Left lung (tissue), 4 donors: ENCODE measurements at regions not wholly inside any gene's neighbourhood (a gene's known extent, or its start where the extent isn't known, plus 50 kb on each side); places are given as distances from the start of the nearest gene placed in this dataset.

Experiments used
- ATAC-seq: fragments of 200-7000 bp; cut with Tn5 transposase; one replicate; pipeline ENCODE4 v1.9.1; 2020; ENCODE audit warnings: moderate library complexity
- DNase-seq, 4 donors: peaks; one replicate each; pipeline ENCODE4 v3.0.0-alpha.2; 2013 to 2020
- H3K27ac ChIP-seq, 2 donors: fragments of 200-600 bp; sonication (generic) in 1 of 2; one replicate each; pipeline versions ENCODE4 v1.5.0 to v1.8.0; 2020 to 2021
- H3K27me3 ChIP-seq, 2 donors: fragments of 200-600 bp; sonication (generic) in 1 of 2; one replicate each; pipeline versions ENCODE4 v1.5.0 to v1.8.0; 2020 to 2021
- H3K36me3 ChIP-seq, 2 donors: fragments of 200-600 bp; sonication (generic) in 1 of 2; one replicate each; pipeline versions ENCODE4 v1.5.0 to v1.8.0; 2020 to 2021
- H3K4me1 ChIP-seq, 2 donors: fragments of 200-600 bp; one replicate each; pipeline ENCODE4 v1.8.0; 2021
- H3K4me3 ChIP-seq, 2 donors: fragments of 200-600 bp; sonication (generic) in 1 of 2; one replicate each; pipeline versions ENCODE4 v1.5.0 to v1.8.0; 2020 to 2021; ENCODE audit warnings: mild to moderate bottlenecking in 1 of 2
- H3K9me3 ChIP-seq, 2 donors: fragments of 200-600 bp; sonication (generic) in 1 of 2; one replicate each; pipeline versions ENCODE4 v1.5.0 to v1.8.0; 2020 to 2021
- intact Hi-C, 2 donors: fragments of 100-400 bp; cut with DNase I; formaldehyde crosslinking; loops; one replicate each; pipeline versions ENCODE4 v1.11.2 to v1.14.2; 2022
- TF ChIP-seq, protein P1 (sequence below), 2 donors: fragments of 200-600 bp; sonication (generic) in 1 of 2; IDR thresholded peaks; one replicate each; pipeline versions ENCODE4 v1.5.0 to v1.8.0; 2021; ENCODE audit warnings: antibody characterized with exemption in 2 of 2
- donor health status: DM: no; HTN: yes; CAD: no.
- donor health status: DM: no; HTN: no; CAD: no.

- no peak for ATAC-seq
- Histone ChIP-seq H3K4me3 (no peak overlapping the region), H3K9me3 (no peaks in the 10 kb centered on the region), H3K4me1 (no peaks in the 10 kb centered on the region), H3K36me3 (no peaks in the 10 kb centered on the region), H3K27ac (no peak overlapping the region), H3K27me3 (no peaks in the 10 kb centered on the region)
- no peak for DNase-seq
- TF ChIP-seq, protein P1, sequence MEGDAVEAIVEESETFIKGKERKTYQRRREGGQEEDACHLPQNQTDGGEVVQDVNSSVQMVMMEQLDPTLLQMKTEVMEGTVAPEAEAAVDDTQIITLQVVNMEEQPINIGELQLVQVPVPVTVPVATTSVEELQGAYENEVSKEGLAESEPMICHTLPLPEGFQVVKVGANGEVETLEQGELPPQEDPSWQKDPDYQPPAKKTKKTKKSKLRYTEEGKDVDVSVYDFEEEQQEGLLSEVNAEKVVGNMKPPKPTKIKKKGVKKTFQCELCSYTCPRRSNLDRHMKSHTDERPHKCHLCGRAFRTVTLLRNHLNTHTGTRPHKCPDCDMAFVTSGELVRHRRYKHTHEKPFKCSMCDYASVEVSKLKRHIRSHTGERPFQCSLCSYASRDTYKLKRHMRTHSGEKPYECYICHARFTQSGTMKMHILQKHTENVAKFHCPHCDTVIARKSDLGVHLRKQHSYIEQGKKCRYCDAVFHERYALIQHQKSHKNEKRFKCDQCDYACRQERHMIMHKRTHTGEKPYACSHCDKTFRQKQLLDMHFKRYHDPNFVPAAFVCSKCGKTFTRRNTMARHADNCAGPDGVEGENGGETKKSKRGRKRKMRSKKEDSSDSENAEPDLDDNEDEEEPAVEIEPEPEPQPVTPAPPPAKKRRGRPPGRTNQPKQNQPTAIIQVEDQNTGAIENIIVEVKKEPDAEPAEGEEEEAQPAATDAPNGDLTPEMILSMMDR (IDR thresholded peaks at IDR 0.05) = no peak
- intact Hi-C loops = no loop called here
These were observed 703.8 kb downstream of the CDH8 start for GRCh38 chr16:61332461-61332860.

- ATAC-seq (no peak), DNase-seq (no peak)
- Histone ChIP-seq H3K27me3 (no peaks in the 10 kb centered on the region), H3K4me1 (no peaks in the 10 kb centered on the region), H3K27ac (no peak overlapping the region), H3K9me3 (peaks cover 0 to 3% of the 10 kb centered on the region in 2 donors), H3K36me3 (no peaks in the 10 kb centered on the region), H3K4me3 (no peak overlapping the region)
- TF ChIP-seq, protein P1 (IDR thresholded peaks at IDR 0.05) = no peak
- intact Hi-C loops = no loop called here
These were observed 712.2 kb downstream of the CDH8 start for GRCh38 chr16:61324044-61324443.

DNA sequence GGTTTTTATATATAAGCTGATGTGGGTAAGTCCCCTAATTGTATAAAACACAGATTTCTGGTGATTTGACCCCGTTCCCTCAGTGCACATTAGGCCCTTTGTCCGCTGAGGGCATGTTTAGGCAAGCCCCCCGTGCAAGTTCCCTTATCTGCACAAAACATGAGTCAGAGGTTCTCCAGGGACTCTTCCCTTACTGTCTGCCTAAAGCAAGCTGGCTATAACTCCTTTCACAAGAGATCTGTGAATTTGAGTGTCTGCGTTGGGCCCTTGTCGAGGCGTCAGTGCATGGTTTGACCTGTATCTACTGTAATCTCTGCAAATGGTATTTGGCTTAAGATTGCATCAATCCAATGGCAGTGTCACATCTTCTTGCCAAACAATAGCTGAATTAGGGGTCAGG, 712.8 kb downstream of the CDH8 start:
- TF ChIP-seq, protein P1 (IDR thresholded peaks at IDR 0.05) = no peak
- ATAC-seq (no peak), DNase-seq (no peak)
- intact Hi-C loops = no loop called here
- Histone ChIP-seq H3K4me3 (no peak overlapping the region), H3K36me3 (no peaks in the 10 kb centered on the region), H3K27ac (no peak overlapping the region), H3K4me1 (no peaks in the 10 kb centered on the region), H3K27me3 (no peaks in the 10 kb centered on the region), H3K9me3 (peaks cover 0 to 3% of the 10 kb centered on the region in 2 donors)

DNA sequence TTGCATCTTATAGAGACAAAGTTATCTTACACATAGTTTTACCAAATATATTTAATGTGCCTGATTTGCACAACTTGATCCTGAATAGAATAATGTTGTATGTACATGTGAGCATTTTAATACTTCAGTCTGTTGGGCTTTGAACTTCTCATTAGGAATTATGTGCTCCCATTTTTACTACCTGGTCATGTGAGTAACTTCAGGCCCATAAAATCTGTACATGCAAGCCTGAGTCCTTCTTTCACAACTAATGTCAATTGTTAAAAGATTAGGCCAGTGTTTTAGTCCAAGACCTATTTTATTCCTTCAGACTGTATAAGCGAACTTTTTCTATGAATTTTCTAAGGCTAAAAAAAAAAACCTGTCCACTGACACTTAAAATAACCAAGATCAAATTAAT, 715.4 kb downstream of the CDH8 start:
- DNase-seq (no peak), ATAC-seq (no peak)
- intact Hi-C loops = no loop called here
- no peaks in the 10 kb centered on the region for H3K27me3 ChIP-seq
- no peaks in the 10 kb centered on the region for H3K36me3 ChIP-seq
- H3K4me1 ChIP-seq = no peaks in the 10 kb centered on the region
- peaks cover 0 to 18% of the 10 kb centered on the region in 2 donors for H3K9me3 ChIP-seq
- H3K4me3 ChIP-seq = no peak overlapping the region
- TF ChIP-seq, protein P1 (IDR thresholded peaks at IDR 0.05) = no peak
- H3K27ac ChIP-seq = no peak overlapping the region

- H3K4me1 ChIP-seq = no peaks in the 10 kb centered on the region
- no peak for ATAC-seq
- no peak for DNase-seq
- no peak overlapping the region for H3K27ac ChIP-seq
- no peaks in the 10 kb centered on the region for H3K27me3 ChIP-seq
- H3K9me3 ChIP-seq = peaks cover 0 to 29% of the 10 kb centered on the region in 2 donors
- intact Hi-C loops = no loop called here
- TF ChIP-seq, protein P1 (IDR thresholded peaks at IDR 0.05) = no peak
- H3K36me3 ChIP-seq = no peaks in the 10 kb centered on the region
- H3K4me3 ChIP-seq = no peak overlapping the region
These were observed 722.3 kb downstream of the CDH8 start for GRCh38 chr16:61313931-61314330.
